Keratinocyte (primary cell): ENCODE measurements at regions not wholly inside any gene's neighbourhood (a gene's known extent, or its start where the extent isn't known, plus 50 kb on each side); places are given as distances from the start of the nearest gene placed in this dataset.

ENCODE experiments used
- DNase-seq: peaks from one replicate; pipeline ENCODE4 v3.0.0-alpha.2; 2011; ENCODE audit warnings: low read depth, missing footprints, low spot score
- FAIRE-seq: peaks from 2 replicates; lab custom pipeline; 2011; peaks lifted over from hg19 to GRCh38; lab: Jason Lieb, UNC
- H2AFZ ChIP-seq: 2 replicates; pipeline ENCODE4 v1.6.0; 2012; ENCODE audit warnings: low read length, control low read depth, inconsistent platforms; ENCODE audit not compliant: control insufficient read depth
- H3K27ac ChIP-seq: 2 replicates; pipeline ENCODE4 v1.5.1; 2011; ENCODE audit warnings: low read length; ENCODE audit not compliant: control insufficient read depth, insufficient read depth
- H3K27me3 ChIP-seq: 3 replicates; pipeline ENCODE4 v1.6.0; 2011; ENCODE audit warnings: low read length; ENCODE audit not compliant: control insufficient read depth, insufficient read depth; ENCODE audit errors: extremely low read depth
- H3K36me3 ChIP-seq, 2 experiments: 2 replicates in 1 of 2; 3 replicates in 1 of 2; pipeline ENCODE4 v1.5.1; 2011; ENCODE audit warnings: low read length in 2 of 2, mild to moderate bottlenecking in 1 of 2; ENCODE audit not compliant: control insufficient read depth in 2 of 2, insufficient read depth in 2 of 2; ENCODE audit errors: extremely low read depth in 1 of 2
- H3K4me1 ChIP-seq: 3 replicates; pipeline ENCODE4 v1.5.1; 2011; ENCODE audit warnings: low read length; ENCODE audit not compliant: control insufficient read depth, insufficient read depth; ENCODE audit errors: extremely low read depth
- H3K4me2 ChIP-seq: 3 replicates; pipeline ENCODE4 v1.6.0; 2011; ENCODE audit warnings: low read depth, low read length; ENCODE audit not compliant: control insufficient read depth, insufficient read depth; ENCODE audit errors: extremely low read depth
- H3K4me3 ChIP-seq, 3 experiments: fragments of 200-600 bp in 1 of 3; sonication (generic) in 1 of 3; 2 replicates in 2 of 3; 3 replicates in 1 of 3; pipeline ENCODE4 v1.5.1; 2011 to 2016; ENCODE audit warnings: low read length in 3 of 3, mild to moderate bottlenecking in 3 of 3, control low read depth in 2 of 3, inconsistent platforms in 1 of 3, low read depth in 1 of 3, mixed read lengths in 1 of 3, mixed run types in 1 of 3, moderate library complexity in 1 of 3; ENCODE audit not compliant: control insufficient read depth in 2 of 3, insufficient read depth in 2 of 3; ENCODE audit errors: extremely low read depth in 1 of 3
- H3K79me2 ChIP-seq: 2 replicates; pipeline ENCODE4 v1.6.0; 2012; ENCODE audit warnings: low read length; ENCODE audit not compliant: control insufficient read depth, insufficient read depth
- H3K9ac ChIP-seq: 3 replicates; pipeline ENCODE4 v1.6.0; 2011; ENCODE audit warnings: low read length; ENCODE audit not compliant: control insufficient read depth, insufficient read depth; ENCODE audit errors: extremely low read depth
- H3K9me1 ChIP-seq: 3 replicates; pipeline ENCODE4 v1.6.0; 2011; ENCODE audit warnings: low read length; ENCODE audit not compliant: control insufficient read depth, insufficient read depth; ENCODE audit errors: extremely low read depth
- H3K9me3 ChIP-seq: 2 replicates; pipeline ENCODE4 v1.5.1; 2012; ENCODE audit warnings: low read depth, low read length; ENCODE audit not compliant: control insufficient read depth
- H4K20me1 ChIP-seq: 3 replicates; pipeline ENCODE4 v1.6.0; 2011; ENCODE audit warnings: low read length; ENCODE audit not compliant: control insufficient read depth, insufficient read depth; ENCODE audit errors: extremely low read depth
- CTCF ChIP-seq, 3 experiments: IDR thresholded peaks in 1 of 3; conservative IDR thresholded peaks in 1 of 3; optimal IDR thresholded peaks in 1 of 3; 2 replicates in 2 of 3; 3 replicates in 1 of 3; pipeline versions ENCODE3 to v1.5.1; 2011; ENCODE audit warnings: low read length in 3 of 3, mild to moderate bottlenecking in 3 of 3, moderate library complexity in 2 of 3, control low read depth in 1 of 3, inconsistent platforms in 1 of 3; ENCODE audit not compliant: insufficient read depth in 2 of 3; ENCODE audit errors: extremely low read depth in 1 of 3
- EZH2 ChIP-seq: IDR thresholded peaks from one replicate; pipeline ENCODE4 v1.6.1; 2012; ENCODE audit warnings: inconsistent platforms, mild to moderate bottlenecking, low read length, moderate library complexity
- dilution Hi-C: fragments of 300-500 bp; cut with MboI; formaldehyde crosslinking; loops from one replicate; pipeline ENCODE4 v1.7.0; 2020; ENCODE audit warnings: low sequenced_read_pairs; ENCODE audit not compliant: extremely low pct_ligation_motif_present

DNA sequence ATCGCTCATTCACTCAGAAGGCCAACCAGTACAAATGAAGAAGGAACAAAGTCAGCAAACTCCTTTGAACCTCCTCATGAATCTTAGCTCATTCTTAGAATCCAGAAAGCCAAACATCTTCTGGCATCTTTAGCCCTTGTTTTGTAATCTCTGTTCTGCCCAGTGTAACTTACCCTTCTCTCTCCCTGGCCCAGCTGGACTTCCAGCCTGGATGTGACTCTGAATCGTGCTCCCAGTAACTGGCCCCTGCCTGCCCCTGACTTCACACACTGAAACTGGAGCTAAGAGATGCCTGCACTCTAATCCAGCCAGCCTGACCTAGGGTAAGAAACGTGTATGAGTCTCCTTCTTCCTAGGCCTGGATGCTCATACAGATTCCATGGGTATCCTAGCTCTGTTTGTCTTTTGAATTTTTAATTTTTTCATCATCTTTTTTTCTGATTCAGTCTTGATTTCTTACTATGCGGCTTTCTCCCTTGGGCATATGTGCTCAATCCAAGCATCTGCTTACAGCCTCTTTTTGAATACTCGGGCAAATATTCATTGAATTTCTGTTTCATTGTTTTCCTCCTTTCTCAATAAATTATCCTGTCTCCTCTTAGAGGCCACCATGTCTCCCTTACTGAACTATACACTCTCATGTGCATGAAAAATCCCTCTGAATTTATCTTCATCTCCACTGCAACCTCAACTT is 845.6 kb upstream of the AUTS2 start:
- dilution Hi-C loops: no loop called here
- Histone ChIP-seq H3K27ac (no peak overlapping the region), H3K4me2 (no peak overlapping the region), H3K9me1 (no peaks in the 10 kb centered on the region), H2AFZ (no peak overlapping the region), H3K4me3 (no peak overlapping the region), H3K4me1 (no peaks in the 10 kb centered on the region), H3K36me3 (no peaks in the 10 kb centered on the region), H3K79me2 (no peaks in the 10 kb centered on the region), H4K20me1 (no peaks in the 10 kb centered on the region), H3K27me3 (no peaks in the 10 kb centered on the region), H3K9me3 (peaks cover 2% of the 10 kb centered on the region), H3K9ac (no peak overlapping the region)
- TF ChIP-seq EZH2 (no peak), CTCF (optimal IDR thresholded peaks at IDR 0.05 in 1 of 3, IDR thresholded peaks at IDR 0.05 in 1 of 3, conservative IDR thresholded peaks at IDR 0.05 in 1 of 3; ENCODE audit: extremely low read depth in 1 of 3, insufficient read depth in 2 of 3, low read length in 3 of 3) (no peak)
- no peak for DNase-seq
- no peak for FAIRE-seq

- no peaks in the 10 kb centered on the region for H3K36me3 ChIP-seq
- no peak overlapping the region for H2AFZ ChIP-seq
- no peaks in the 10 kb centered on the region for H3K9me1 ChIP-seq
- DNase-seq: no peak
- no peak overlapping the region for H3K27ac ChIP-seq
- no peaks in the 10 kb centered on the region for H3K27me3 ChIP-seq
- H3K9me3 ChIP-seq: no peaks in the 10 kb centered on the region
- H3K79me2 ChIP-seq: no peaks in the 10 kb centered on the region
- H3K4me1 ChIP-seq: no peaks in the 10 kb centered on the region
- H3K9ac ChIP-seq: no peak overlapping the region
- FAIRE-seq: no peak
- dilution Hi-C loops: no loop called here
- H3K4me3 ChIP-seq: no peak overlapping the region
- no peak for TF ChIP-seq EZH2
- no peak for TF ChIP-seq CTCF (optimal IDR thresholded peaks at IDR 0.05 in 1 of 3, IDR thresholded peaks at IDR 0.05 in 1 of 3, conservative IDR thresholded peaks at IDR 0.05 in 1 of 3; ENCODE audit: extremely low read depth in 1 of 3, insufficient read depth in 2 of 3, low read length in 3 of 3)
- H3K4me2 ChIP-seq: no peak overlapping the region
- H4K20me1 ChIP-seq: no peaks in the 10 kb centered on the region
Observed at GRCh38 chr7:68754414-68754813, 843.9 kb upstream of the AUTS2 start.
